Daoy (cell line): ENCODE measurements at regions not wholly inside any gene's neighbourhood (a gene's known extent, or its start where the extent isn't known, plus 50 kb on each side); places are given as distances from the start of the nearest gene placed in this dataset.

Experiments
- DNase-seq: peaks from one replicate; pipeline ENCODE4 v3.0.0-alpha.2; 2015; ENCODE audit warnings: low read depth

- no peak for DNase-seq
These were observed 836.1 kb upstream of the TMPRSS15 start for GRCh38 chr21:19239696-19240095.

DNA sequence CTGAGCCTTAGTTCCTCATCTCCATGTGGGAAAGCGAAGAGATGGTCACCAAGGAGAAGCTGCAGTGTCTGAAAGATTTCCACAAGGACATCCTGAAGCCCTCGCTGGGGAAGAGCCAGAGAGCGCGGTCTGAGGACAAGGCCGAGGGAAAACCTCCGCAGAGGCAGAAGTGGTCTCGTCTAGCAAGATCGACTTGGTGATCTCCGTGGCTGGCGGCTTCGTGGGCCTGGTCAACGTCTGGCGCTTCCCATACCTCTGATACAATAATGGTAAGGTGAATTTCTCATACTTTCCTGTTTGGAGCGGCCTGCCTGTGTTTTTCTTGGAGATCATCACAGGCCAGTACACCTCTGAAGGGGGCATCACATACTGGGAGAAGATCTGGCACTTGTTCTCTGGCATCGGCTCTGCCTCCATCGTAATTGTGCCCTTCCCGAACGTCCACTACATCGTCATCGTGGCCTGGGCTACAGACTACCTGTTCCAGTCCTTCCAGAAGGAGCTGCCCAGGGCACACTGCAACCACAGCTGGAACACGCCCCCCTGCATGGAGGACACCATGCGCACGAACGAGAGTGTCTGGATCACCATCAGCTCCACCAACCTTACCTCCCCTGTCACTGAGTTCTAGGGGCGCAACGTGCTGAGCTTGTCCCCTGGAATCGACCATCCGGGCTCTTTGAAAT lies 841.1 kb upstream of the TMPRSS15 start:
- DNase-seq = no peak

DNA sequence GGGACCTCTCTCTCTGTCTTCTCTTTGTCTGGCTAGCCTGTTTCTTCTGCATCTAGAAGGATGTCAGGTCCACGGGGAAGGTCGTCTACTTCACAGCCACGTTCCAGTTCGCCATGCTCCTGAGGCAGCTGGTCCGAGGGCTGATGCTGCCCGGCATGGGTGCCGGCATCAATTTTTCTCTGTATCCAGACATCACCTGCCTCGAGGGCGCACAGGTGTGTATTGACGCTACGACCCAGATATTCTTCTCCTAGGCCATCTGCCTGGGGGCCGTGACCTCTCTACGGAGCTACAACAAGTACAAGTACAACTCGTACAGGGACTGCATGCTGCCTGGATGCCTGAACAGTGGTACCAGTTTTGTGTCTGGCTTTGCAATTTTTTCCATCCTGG lies 841.6 kb upstream of the TMPRSS15 start:
- no peak for DNase-seq

DNA sequence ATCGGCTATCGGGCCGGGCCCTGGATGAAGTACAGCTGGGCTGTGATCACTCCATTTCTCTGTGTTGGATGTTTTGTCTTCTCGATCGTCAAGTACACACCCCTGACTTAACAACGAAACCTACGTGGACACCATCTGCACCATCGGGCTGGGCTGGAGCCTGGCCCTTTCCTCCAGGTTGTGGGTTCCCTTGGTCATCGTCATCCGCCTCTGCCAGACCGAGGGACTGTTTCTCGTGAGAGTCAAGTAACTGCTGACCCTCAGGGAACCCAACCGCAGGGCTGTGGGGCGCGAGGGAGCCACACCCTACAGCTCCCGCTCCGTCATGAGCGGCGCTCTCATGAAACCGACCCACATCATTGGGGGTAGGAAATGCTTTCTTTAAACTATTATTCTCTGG lies 842.4 kb upstream of the TMPRSS15 start:
- no peak for DNase-seq

- no peak for DNase-seq
These were observed 853.5 kb upstream of the TMPRSS15 start for GRCh38 chr21:19256934-19257660.

- no peak for DNase-seq
These were observed 858.3 kb upstream of the TMPRSS15 start for GRCh38 chr21:19261731-19262376.

- DNase-seq = no peak
These were observed 863.1 kb upstream of the TMPRSS15 start for GRCh38 chr21:19266636-19267035.

GRCh38 chr21:19268686-19269085 lies 865.1 kb upstream of the TMPRSS15 start:
- DNase-seq = no peak

GRCh38 chr21:19275065-19275464 lies 871.5 kb upstream of the TMPRSS15 start:
- DNase-seq = no peak

- DNase-seq = no peak
These were observed 873.1 kb upstream of the TMPRSS15 start for GRCh38 chr21:19276665-19277064.

GRCh38 chr21:19286876-19287275 lies 883.3 kb upstream of the TMPRSS15 start:
- no peak for DNase-seq

DNA sequence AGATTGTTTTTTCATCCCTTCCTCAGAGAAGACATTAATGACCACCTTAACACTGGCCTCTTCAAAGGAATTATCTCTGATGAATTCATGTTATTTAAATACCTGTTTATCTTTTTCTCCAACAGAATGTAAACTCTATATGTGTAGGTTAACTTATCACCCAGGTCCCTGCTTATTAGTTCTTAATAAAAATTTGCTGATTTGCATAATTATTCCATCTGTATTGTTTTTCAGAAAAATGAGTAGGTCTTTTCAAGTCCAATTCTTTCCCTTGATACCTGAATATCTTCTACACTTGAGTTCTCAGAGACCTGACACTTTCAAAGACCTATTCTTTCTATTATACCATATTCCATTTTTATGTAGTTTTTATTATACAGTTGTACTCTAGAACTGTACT lies 886.7 kb upstream of the TMPRSS15 start:
- DNase-seq = no peak

DNA sequence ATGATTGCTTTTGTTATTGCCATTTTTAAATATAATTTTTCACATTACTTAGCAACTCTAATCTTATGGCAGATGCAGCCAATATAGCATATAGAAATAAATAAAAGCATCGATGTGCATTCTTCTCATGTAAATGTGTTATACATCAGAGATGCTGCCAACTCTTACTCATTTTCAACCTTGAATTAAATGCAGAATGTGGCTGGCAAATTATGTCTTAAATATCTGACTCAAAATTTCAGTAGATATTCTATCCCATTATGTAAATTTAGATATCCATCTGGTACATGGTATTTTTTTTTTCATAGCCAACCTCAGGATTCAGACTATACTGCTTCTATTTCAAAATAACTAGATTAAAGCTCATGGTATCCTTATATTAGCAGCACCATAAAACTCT lies 916.7 kb upstream of the TMPRSS15 start:
- no peak for DNase-seq

DNA sequence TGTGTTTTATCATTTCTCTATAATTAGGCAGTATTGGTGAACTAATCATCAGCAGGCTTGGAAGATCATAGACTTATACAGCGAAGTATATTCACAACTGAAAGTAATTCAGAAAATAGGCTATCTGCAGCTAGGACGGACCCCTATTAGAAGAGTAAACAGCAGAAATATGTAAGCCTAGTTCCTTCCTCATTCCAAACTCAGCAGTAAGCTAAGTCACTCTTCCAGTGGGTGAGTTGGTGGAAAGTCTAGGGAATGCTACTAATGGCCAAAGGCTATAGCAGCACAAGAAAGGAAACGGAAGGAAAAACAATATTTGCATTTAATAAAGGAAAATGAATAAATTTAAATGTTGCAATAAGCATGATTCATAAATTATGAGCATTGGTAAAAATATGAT lies 918.1 kb upstream of the TMPRSS15 start:
- DNase-seq = no peak

- no peak for DNase-seq
These were observed 918.8 kb upstream of the TMPRSS15 start for GRCh38 chr21:19322360-19322759.

DNA sequence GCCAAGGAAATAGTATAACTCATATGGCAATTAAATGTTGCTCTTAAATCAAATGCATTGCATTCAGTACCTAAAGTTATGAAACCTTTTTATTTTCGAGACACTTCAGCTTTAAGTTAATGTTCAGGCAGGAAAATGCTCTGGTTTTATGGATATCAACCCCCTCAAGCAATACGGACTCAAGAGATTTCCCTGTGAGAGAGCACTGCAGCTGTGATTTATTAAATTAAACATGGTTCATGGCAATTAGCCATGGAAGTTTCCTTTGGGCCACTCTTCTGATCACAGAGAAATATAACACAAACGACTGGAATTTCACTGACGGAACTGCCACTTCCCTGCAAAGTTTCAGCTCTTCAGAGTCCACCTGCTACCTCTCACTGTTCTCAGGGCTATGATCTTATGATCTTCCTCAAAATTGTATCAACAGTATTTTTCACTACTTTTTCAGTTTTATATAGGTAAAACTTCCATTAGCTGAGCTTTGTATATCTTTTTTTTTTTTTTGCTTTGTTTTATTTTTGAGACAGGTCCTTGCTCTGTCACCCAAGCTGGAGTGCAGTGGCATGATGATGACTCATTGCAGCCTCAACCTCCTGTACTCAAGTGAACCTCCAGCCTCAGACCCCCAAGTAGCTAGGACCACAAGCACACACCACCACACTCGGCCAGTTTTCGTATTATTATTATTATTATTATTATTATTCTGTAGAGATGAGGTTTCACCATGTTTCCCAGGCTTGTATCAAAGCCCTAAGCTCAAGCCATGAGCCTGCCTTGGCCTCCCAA lies 923.1 kb upstream of the TMPRSS15 start:
- DNase-seq = no peak

DNA sequence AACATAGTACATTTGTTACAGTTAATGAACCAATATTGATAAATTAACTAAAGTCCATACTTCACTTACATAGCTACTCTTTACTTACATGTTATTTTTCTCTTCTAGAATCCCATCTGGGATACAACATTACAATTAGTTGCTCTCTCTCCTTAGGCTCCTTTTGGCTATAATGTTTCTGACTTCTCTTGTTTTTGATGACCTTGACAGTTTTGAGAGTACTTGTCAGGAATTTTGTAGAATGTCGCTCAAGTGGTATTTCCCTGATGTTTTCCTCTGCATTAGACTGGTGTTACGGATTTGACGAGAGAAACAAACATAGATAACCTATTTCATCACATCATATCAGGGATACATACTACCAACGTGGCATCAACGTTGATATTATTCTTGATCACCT lies 925.4 kb upstream of the TMPRSS15 start:
- no peak for DNase-seq

DNA sequence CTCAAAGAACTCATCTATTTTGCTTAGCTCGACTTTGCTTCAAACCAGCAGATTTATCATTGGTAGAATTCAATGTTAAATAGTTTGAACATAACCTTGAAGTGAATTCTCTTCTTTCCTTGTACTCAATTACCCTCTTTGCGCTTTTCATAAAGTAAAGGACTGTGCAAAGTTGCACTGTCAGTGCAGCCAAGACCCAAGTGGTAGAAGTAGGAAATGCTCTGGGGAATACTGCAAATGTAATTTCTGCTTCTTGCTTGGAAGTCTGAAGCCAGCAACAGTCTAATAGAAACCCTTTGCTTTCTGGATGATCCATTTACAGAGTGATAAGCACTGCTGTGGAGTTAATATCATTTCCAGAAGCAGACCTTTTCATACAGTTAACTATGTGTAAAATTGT lies 936.7 kb upstream of the TMPRSS15 start:
- no peak for DNase-seq

DNA sequence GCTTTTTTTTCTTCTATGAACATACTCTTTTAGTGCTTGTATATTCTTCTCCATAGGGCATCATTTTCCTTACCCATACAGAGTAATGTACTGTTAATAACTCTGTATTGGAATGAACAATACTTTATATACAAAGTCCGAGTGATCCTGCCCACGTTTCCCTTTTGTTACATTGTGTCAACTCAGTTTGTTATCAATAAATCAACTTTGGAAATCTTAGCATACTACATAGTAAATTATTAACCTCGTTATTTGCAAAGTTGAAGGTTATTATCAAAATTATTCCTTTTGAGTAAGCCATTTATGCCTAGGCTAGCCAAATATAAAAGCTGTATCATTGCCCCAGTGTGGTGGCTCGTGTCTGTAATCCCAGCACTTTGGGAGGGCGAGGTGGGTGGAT lies 937.4 kb upstream of the TMPRSS15 start:
- no peak for DNase-seq

DNA sequence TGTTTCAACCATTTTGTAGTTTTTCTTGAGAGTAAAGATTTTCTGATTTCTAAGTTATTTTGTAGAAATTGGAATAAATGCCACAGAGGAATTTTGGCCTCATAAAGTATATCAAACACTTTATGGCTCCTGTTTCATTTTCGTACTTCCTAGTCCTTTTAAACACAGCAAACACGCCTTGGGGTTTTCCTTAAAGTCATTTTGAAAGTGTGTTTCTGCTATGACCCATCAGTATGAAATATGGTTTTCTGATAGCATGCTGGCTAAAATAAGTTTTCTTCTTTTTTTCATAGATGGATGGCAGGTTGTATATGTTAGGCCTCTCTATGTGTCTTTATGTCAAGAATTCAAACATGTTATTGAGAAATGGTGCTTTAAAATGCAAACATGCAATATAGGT lies 940.1 kb upstream of the TMPRSS15 start:
- no peak for DNase-seq

GRCh38 chr21:19350286-19350685 lies 946.7 kb upstream of the TMPRSS15 start:
- no peak for DNase-seq

- DNase-seq = no peak
These were observed 949.7 kb upstream of the TMPRSS15 start for GRCh38 chr21:19353256-19353655.
